Muscle of arm (tissue), 1 donor: ENCODE measurements at regions not wholly inside any gene's neighbourhood (a gene's known extent, or its start where the extent isn't known, plus 50 kb on each side); places are given as distances from the start of the nearest gene placed in this dataset.
"Not testable (repeated sequence)": the region's sequence is repeated elsewhere in the genome, so short reads cannot be mapped to it uniquely, and the experiment has no call there.

ENCODE experiments used
- DNase-seq: peaks from one replicate; pipeline ENCODE4 v3.0.0-alpha.2; 2013

GRCh38 chr20:54736421-54736820, 261.0 kb downstream of the DOK5 start:
- DNase-seq: no peak

GRCh38 chr20:54733687-54734086, 258.3 kb downstream of the DOK5 start:
- no peak for DNase-seq

- DNase-seq: no peak
Measured at GRCh38 chr20:54727490-54727889, 252.1 kb downstream of the DOK5 start.

GRCh38 chr20:54726687-54727300, 251.4 kb downstream of the DOK5 start:
- DNase-seq: no peak

GRCh38 chr20:54725266-54725665, 249.9 kb downstream of the DOK5 start:
- DNase-seq: not testable (repeated sequence)

GRCh38 chr20:54723723-54724122, 248.3 kb downstream of the DOK5 start:
- DNase-seq: no peak

GRCh38 chr20:54717983-54718382, 242.6 kb downstream of the DOK5 start:
- no peak for DNase-seq

- no peak for DNase-seq
Measured at GRCh38 chr20:54716790-54717189, 241.4 kb downstream of the DOK5 start.

- no peak for DNase-seq
Measured at GRCh38 chr20:54716174-54716747, 240.9 kb downstream of the DOK5 start.

GRCh38 chr20:54714817-54715216, 239.4 kb downstream of the DOK5 start:
- no peak for DNase-seq

- DNase-seq: no peak
Measured at GRCh38 chr20:54713727-54714126, 238.3 kb downstream of the DOK5 start.

- DNase-seq: no peak
Measured at GRCh38 chr20:54711071-54711470, 235.7 kb downstream of the DOK5 start.

GRCh38 chr20:54710341-54710740, 234.9 kb downstream of the DOK5 start:
- no peak for DNase-seq

- no peak for DNase-seq
Measured at GRCh38 chr20:54708229-54708628, 232.8 kb downstream of the DOK5 start.

- DNase-seq: no peak
Measured at GRCh38 chr20:54707801-54708200, 232.4 kb downstream of the DOK5 start.

GRCh38 chr20:54706581-54706980, 231.2 kb downstream of the DOK5 start:
- DNase-seq: no peak

GRCh38 chr20:54704032-54704635, 228.7 kb downstream of the DOK5 start:
- DNase-seq: no peak
